HL-60 (cell line): ENCODE measurements at regions not wholly inside any gene's neighbourhood (a gene's known extent, or its start where the extent isn't known, plus 50 kb on each side); places are given as distances from the start of the nearest gene placed in this dataset.

Experiments
- DNase-seq, 2 experiments: peaks; one replicate each; pipeline ENCODE4 v3.0.0-alpha.2; 2010 to 2020; ENCODE audit warnings: low read depth in 1 of 2, low spot score in 1 of 2
- H3K27ac ChIP-seq: fragments of 250-450 bp; sonication (Bioruptor Pico); replicated peaks from 2 replicates; pipeline ENCODE4 v1.5.1; 2020; ENCODE audit warnings: mild to moderate bottlenecking, moderate library complexity
- H3K27me3 ChIP-seq: fragments of 250-450 bp; sonication (Bioruptor Pico); 2 replicates; pipeline ENCODE4 v1.5.1; 2021; ENCODE audit warnings: mild to moderate bottlenecking, moderate library complexity; ENCODE audit not compliant: insufficient read depth, poor library complexity, severe bottlenecking
- H3K4me3 ChIP-seq: replicated peaks from 2 replicates; pipeline ENCODE4 v1.5.1; 2011; ENCODE audit warnings: mild to moderate bottlenecking, control low read depth, low read length; ENCODE audit not compliant: insufficient read depth
- CTCF ChIP-seq: IDR thresholded peaks from one replicate; pipeline ENCODE4 v1.5.1; 2011; ENCODE audit warnings: low read length, control low read depth, inconsistent platforms; ENCODE audit not compliant: insufficient read depth
- GABPA ChIP-seq: IDR thresholded peaks from 2 replicates; pipeline ENCODE4 v1.6.1; 2012; ENCODE audit warnings: low read depth
- POLR2AphosphoS5 ChIP-seq: IDR thresholded peaks from 2 replicates; pipeline ENCODE4 v1.6.1; 2012; ENCODE audit warnings: low read depth
- REST ChIP-seq: IDR thresholded peaks from 2 replicates; pipeline ENCODE4 v1.6.1; 2012; ENCODE audit warnings: low read depth; ENCODE audit not compliant: insufficient replicate concordance
- SPI1 ChIP-seq: IDR thresholded peaks from 2 replicates; pipeline ENCODE4 v1.6.1; 2012; ENCODE audit warnings: low read depth, mild to moderate bottlenecking, borderline replicate concordance

- Histone ChIP-seq H3K27me3 (no peaks in the 10 kb centered on the region), H3K27ac (no peak overlapping the region), H3K4me3 (no peak overlapping the region)
- DNase-seq: no peak
- TF ChIP-seq CTCF: no peak
Measured at GRCh38 chr5:52466113-52466512, 321.6 kb upstream of the ITGA1 start.

- no peak overlapping the region for H3K4me3 ChIP-seq
- H3K27me3 ChIP-seq: no peaks in the 10 kb centered on the region
- no peak overlapping the region for H3K27ac ChIP-seq
- TF ChIP-seq SPI1 (no peak), CTCF (no peak), GABPA (no peak), POLR2AphosphoS5 (no peak), REST (no peak)
- no peak for DNase-seq
Measured at GRCh38 chr5:52466749-52467520, 320.8 kb upstream of the ITGA1 start.

GRCh38 chr5:52468976-52469375, 318.7 kb upstream of the ITGA1 start:
- TF ChIP-seq GABPA (no peak), SPI1 (no peak), POLR2AphosphoS5 (no peak)
- Histone ChIP-seq H3K4me3 (no peak overlapping the region), H3K27me3 (no peaks in the 10 kb centered on the region), H3K27ac (no peak overlapping the region)
- no peak for DNase-seq

- DNase-seq: no peak
- H3K27ac ChIP-seq: no peak overlapping the region; the same call in 1 of the 2 replicates
- TF ChIP-seq GABPA: no peak
- no peak for TF ChIP-seq SPI1
- no peak for TF ChIP-seq REST
- no peak for TF ChIP-seq CTCF
- no peak for TF ChIP-seq POLR2AphosphoS5
Measured at GRCh38 chr5:52469420-52469819, 318.3 kb upstream of the ITGA1 start.

More at GRCh38 chr5:52469420-52469819, 318.3 kb upstream of the ITGA1 start:
- Histone ChIP-seq H3K27me3 (no peaks in the 10 kb centered on the region), H3K4me3 (no peak overlapping the region)
